ENCODE measurements at regions not wholly inside any gene's neighbourhood (a gene's known extent, or its start where the extent isn't known, plus 50 kb on each side); places are given as distances from the start of the nearest gene placed in this dataset.
"Not testable (repeated sequence)": the region's sequence is repeated elsewhere in the genome, so short reads cannot be mapped to it uniquely, and the experiment has no call there.

GRCh38 chr19:20276011-20276731 is 109.2 kb downstream of the ZNF486 start:
- no peaks in the 10 kb centered on the region for H3K4me1 ChIP-seq (ENCODE audit: control insufficient read depth in 2 of 3, insufficient read depth in 2 of 3, low read depth in 1 of 3, low read length in 3 of 3)
- TF ChIP-seq CTCF (IDR thresholded peaks at IDR 0.05; ENCODE audit: borderline replicate concordance, extremely low read depth, insufficient read depth): no peak
- H3K36me3 ChIP-seq (ENCODE audit: control insufficient read depth in 2 of 3, insufficient read depth in 3 of 3, low read length in 3 of 3): no peaks in the 10 kb centered on the region
- H3K4me3 ChIP-seq (ENCODE audit: low read length in 3 of 3): no peak overlapping the region
- FAIRE-seq (no peak), DNase-seq (peak in 2 of 5 donors; percentile 38 to 39)
- H3K9ac ChIP-seq (ENCODE audit: low read length in 3 of 3): no peak overlapping the region
- intact Hi-C loops (cut with DNase I): no loop called here
- peak overlapping the region in 1 of 2 donors; percentile 16 for H3K27ac ChIP-seq (ENCODE audit: low read depth in 2 of 2, low read length in 2 of 2)
- no peaks in the 10 kb centered on the region for H3K9me3 ChIP-seq (ENCODE audit: control insufficient read depth in 2 of 3, insufficient read depth in 1 of 3, low read length in 3 of 3)
- H3K27me3 ChIP-seq (ENCODE audit: control insufficient read depth, insufficient read depth, low read length): no peaks in the 10 kb centered on the region

- Histone ChIP-seq H3K27me3 (ENCODE audit: control insufficient read depth, insufficient read depth, low read length) (no peaks in the 10 kb centered on the region), H3K36me3 (ENCODE audit: control insufficient read depth in 2 of 3, insufficient read depth in 3 of 3, low read length in 3 of 3) (no peaks in the 10 kb centered on the region), H3K9me3 (ENCODE audit: control insufficient read depth in 2 of 3, insufficient read depth in 1 of 3, low read length in 3 of 3) (no peaks in the 10 kb centered on the region), H3K4me3 (ENCODE audit: low read length in 3 of 3) (no peak overlapping the region), H3K9ac (ENCODE audit: low read length in 3 of 3) (no peak overlapping the region), H3K4me1 (ENCODE audit: control insufficient read depth in 2 of 3, insufficient read depth in 2 of 3, low read depth in 1 of 3, low read length in 3 of 3) (no peaks in the 10 kb centered on the region), H3K27ac (ENCODE audit: low read depth in 2 of 2, low read length in 2 of 2) (peak overlapping the region in 1 of 2 donors; percentile 67)
- TF ChIP-seq CTCF (IDR thresholded peaks at IDR 0.05; ENCODE audit: borderline replicate concordance, extremely low read depth, insufficient read depth): no peak
- no peak for DNase-seq
- FAIRE-seq: no peak
- intact Hi-C loops (cut with DNase I): no loop called here
These were observed 107.0 kb downstream of the ZNF486 start for GRCh38 chr19:20273951-20274570.

- no peak overlapping the region for H3K9ac ChIP-seq (ENCODE audit: low read length in 3 of 3)
- no peaks in the 10 kb centered on the region for H3K36me3 ChIP-seq (ENCODE audit: control insufficient read depth in 2 of 3, insufficient read depth in 3 of 3, low read length in 3 of 3)
- no peak overlapping the region for H3K27ac ChIP-seq (ENCODE audit: low read depth in 2 of 2, low read length in 2 of 2)
- intact Hi-C loops (cut with DNase I): no loop called here
- no peaks in the 10 kb centered on the region for H3K4me1 ChIP-seq (ENCODE audit: control insufficient read depth in 2 of 3, insufficient read depth in 2 of 3, low read depth in 1 of 3, low read length in 3 of 3)
- no peak for TF ChIP-seq CTCF (IDR thresholded peaks at IDR 0.05; ENCODE audit: borderline replicate concordance, extremely low read depth, insufficient read depth)
- no peaks in the 10 kb centered on the region for H3K27me3 ChIP-seq (ENCODE audit: control insufficient read depth, insufficient read depth, low read length)
- H3K4me3 ChIP-seq (ENCODE audit: low read length in 3 of 3): no peak overlapping the region
- no peaks in the 10 kb centered on the region for H3K9me3 ChIP-seq (ENCODE audit: control insufficient read depth in 2 of 3, insufficient read depth in 1 of 3, low read length in 3 of 3)
- DNase-seq (peak in 1 of 5 donors; percentile 21), FAIRE-seq (no peak)
These were observed 106.4 kb downstream of the ZNF486 start for GRCh38 chr19:20273376-20273775.

GRCh38 chr19:20272627-20273010 is 105.6 kb downstream of the ZNF486 start:
- FAIRE-seq; H3K4me1 ChIP-seq (ENCODE audit: control insufficient read depth in 2 of 3, insufficient read depth in 2 of 3, low read depth in 1 of 3, low read length in 3 of 3); H3K9ac ChIP-seq (ENCODE audit: low read length in 3 of 3); intact Hi-C loops (cut with DNase I); H3K27ac ChIP-seq (ENCODE audit: low read depth in 2 of 2, low read length in 2 of 2); H3K9me3 ChIP-seq (ENCODE audit: control insufficient read depth in 2 of 3, insufficient read depth in 1 of 3, low read length in 3 of 3); H3K4me3 ChIP-seq (ENCODE audit: low read length in 3 of 3); H3K27me3 ChIP-seq (ENCODE audit: control insufficient read depth, insufficient read depth, low read length); H3K36me3 ChIP-seq (ENCODE audit: control insufficient read depth in 2 of 3, insufficient read depth in 3 of 3, low read length in 3 of 3): not testable (repeated sequence)
- DNase-seq: peak in 1 of 5 donors; percentile 16

GRCh38 chr19:20271927-20272626 is 105.1 kb downstream of the ZNF486 start:
- H3K27me3 ChIP-seq (ENCODE audit: control insufficient read depth, insufficient read depth, low read length); H3K4me1 ChIP-seq (ENCODE audit: control insufficient read depth in 2 of 3, insufficient read depth in 2 of 3, low read depth in 1 of 3, low read length in 3 of 3); intact Hi-C loops (cut with DNase I); H3K27ac ChIP-seq (ENCODE audit: low read depth in 2 of 2, low read length in 2 of 2); H3K9ac ChIP-seq (ENCODE audit: low read length in 3 of 3); H3K9me3 ChIP-seq (ENCODE audit: control insufficient read depth in 2 of 3, insufficient read depth in 1 of 3, low read length in 3 of 3); FAIRE-seq; DNase-seq; H3K36me3 ChIP-seq (ENCODE audit: control insufficient read depth in 2 of 3, insufficient read depth in 3 of 3, low read length in 3 of 3): not testable (repeated sequence)
- peak overlapping the region in 1 of 3 donors; percentile 15 for H3K4me3 ChIP-seq (ENCODE audit: low read length in 3 of 3)

All from kidney (tissue), 13 donors.